ENCODE measurements at regions not wholly inside any gene's neighbourhood (a gene's known extent, or its start where the extent isn't known, plus 50 kb on each side); places are given as distances from the start of the nearest gene placed in this dataset.

- DNase-seq, result peak; percentile 20
- no peak for TF ChIP-seq CTCF (IDR thresholded peaks at IDR 0.05)
- no peak overlapping the region for H3K4me3 Mint-ChIP-seq
- peaks cover 3% of the 10 kb centered on the region for H3K9me3 Mint-ChIP-seq
- no peak overlapping the region for H3K27ac Mint-ChIP-seq
- peaks cover 6% of the 10 kb centered on the region; the same call in 1 of the 2 replicates for H3K27me3 Mint-ChIP-seq (ENCODE audit: insufficient read depth)
- no peaks in the 10 kb centered on the region for H3K36me3 Mint-ChIP-seq (ENCODE audit: low read depth)
- no peaks in the 10 kb centered on the region for H3K4me1 Mint-ChIP-seq (ENCODE audit: low read depth)
Observed at GRCh38 chr1:228830954-228831481, 95.7 kb downstream of the RHOU start.

DNA sequence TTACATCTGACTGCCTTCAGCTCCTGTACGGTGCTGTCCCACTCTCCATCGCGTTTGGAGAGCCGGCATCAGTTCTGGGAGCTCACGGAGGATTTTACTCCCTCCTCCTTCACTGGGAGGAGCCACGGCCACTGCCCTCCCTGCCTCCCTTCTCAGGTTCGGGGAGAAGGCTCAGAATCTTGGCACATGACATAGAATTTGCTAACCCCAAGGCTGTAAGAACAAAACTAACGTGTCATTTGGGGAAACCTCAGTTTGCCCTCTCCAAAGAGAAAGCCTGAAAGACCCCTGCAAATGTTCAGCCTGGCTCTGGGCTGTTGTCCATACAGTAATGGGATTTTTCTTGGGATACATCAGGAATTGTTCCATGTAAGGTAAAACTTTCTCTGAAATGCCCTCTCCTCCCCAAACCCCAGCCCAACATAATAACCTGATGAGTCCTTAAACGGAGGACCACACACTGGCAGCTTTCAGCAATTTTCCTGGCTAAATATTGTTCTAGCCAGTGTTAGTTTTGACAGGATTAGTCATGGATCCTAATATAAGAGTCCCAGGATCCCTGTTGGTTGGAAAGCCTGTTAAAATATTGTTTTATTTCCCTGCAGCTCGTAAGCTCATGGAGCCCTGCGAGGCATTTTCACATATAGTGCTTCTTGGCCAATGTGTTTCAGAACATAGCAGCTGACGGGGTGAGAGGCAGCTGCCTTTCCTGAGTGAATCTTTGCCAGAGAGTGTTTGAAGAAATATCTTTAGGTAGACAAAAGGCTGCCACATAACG is 98.8 kb downstream of the RHOU start:
- DNase-seq, result no peak
- no peaks in the 10 kb centered on the region for H3K36me3 Mint-ChIP-seq (ENCODE audit: low read depth)
- peaks cover 17% of the 10 kb centered on the region for H3K9me3 Mint-ChIP-seq
- H3K4me3 Mint-ChIP-seq, result no peak overlapping the region
- no peak overlapping the region for H3K27ac Mint-ChIP-seq
- TF ChIP-seq CTCF (IDR thresholded peaks at IDR 0.05), result no peak
- H3K27me3 Mint-ChIP-seq (ENCODE audit: insufficient read depth), result peaks cover 6% of the 10 kb centered on the region; the same call in 1 of the 2 replicates
- H3K4me1 Mint-ChIP-seq (ENCODE audit: low read depth), result no peaks in the 10 kb centered on the region; the same call in 1 of the 2 replicates

DNA sequence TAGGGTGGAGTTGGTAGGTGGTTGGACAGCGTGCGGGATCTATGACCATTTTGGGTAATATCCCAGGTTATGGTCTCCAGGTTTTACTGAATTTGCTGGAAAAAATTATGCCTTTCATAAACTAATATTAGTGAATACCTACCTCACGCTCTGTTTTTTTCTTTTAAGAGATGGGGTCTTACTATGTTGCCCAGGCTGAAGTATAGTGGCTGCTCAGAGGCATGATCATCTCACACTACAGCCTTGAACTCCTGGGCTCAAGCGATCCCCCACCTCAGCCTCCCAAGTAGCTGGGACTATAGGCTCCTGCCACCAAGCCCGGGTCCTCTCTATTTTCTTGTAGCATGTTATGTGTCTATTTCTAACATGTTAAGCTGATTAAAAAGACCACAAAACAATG is 100.2 kb downstream of the RHOU start:
- no peak overlapping the region for H3K4me3 Mint-ChIP-seq
- no peaks in the 10 kb centered on the region; the same call in 1 of the 2 replicates for H3K4me1 Mint-ChIP-seq (ENCODE audit: low read depth)
- H3K27ac Mint-ChIP-seq, result no peak overlapping the region
- DNase-seq, result no peak
- H3K9me3 Mint-ChIP-seq, result peaks cover 20% of the 10 kb centered on the region
- TF ChIP-seq CTCF (IDR thresholded peaks at IDR 0.05), result no peak
- no peaks in the 10 kb centered on the region for H3K36me3 Mint-ChIP-seq (ENCODE audit: low read depth)
- peaks cover 2% of the 10 kb centered on the region; the same call in 1 of the 2 replicates for H3K27me3 Mint-ChIP-seq (ENCODE audit: insufficient read depth)

GRCh38 chr1:228835911-228836310 is 100.6 kb downstream of the RHOU start:
- Mint-ChIP-seq H3K9me3 (peaks cover 20% of the 10 kb centered on the region), H3K4me3 (no peak overlapping the region), H3K27ac (no peak overlapping the region), H3K36me3 (ENCODE audit: low read depth) (no peaks in the 10 kb centered on the region), H3K27me3 (ENCODE audit: insufficient read depth) (peaks cover 2% of the 10 kb centered on the region; the same call in 1 of the 2 replicates), H3K4me1 (ENCODE audit: low read depth) (no peaks in the 10 kb centered on the region; the same call in 1 of the 2 replicates)
- DNase-seq, result no peak
- no peak for TF ChIP-seq CTCF (IDR thresholded peaks at IDR 0.05)

GRCh38 chr1:228836427-228836826 is 101.1 kb downstream of the RHOU start:
- DNase-seq, result no peak
- Mint-ChIP-seq H3K27me3 (ENCODE audit: insufficient read depth) (peaks cover 2% of the 10 kb centered on the region; the same call in 1 of the 2 replicates), H3K27ac (no peak overlapping the region), H3K4me1 (ENCODE audit: low read depth) (no peaks in the 10 kb centered on the region; the same call in 1 of the 2 replicates), H3K9me3 (peaks cover 20% of the 10 kb centered on the region), H3K36me3 (ENCODE audit: low read depth) (no peaks in the 10 kb centered on the region), H3K4me3 (no peak overlapping the region)
- no peak for TF ChIP-seq CTCF (IDR thresholded peaks at IDR 0.05)

All from HFFc6 (cell line).